WTC11 (cell line): ENCODE measurements at regions not wholly inside any gene's neighbourhood (a gene's known extent, or its start where the extent isn't known, plus 50 kb on each side); places are given as distances from the start of the nearest gene placed in this dataset.

ENCODE experiments used
- ATF3 ChIP-seq: sonication (generic); formaldehyde crosslinking; conservative IDR thresholded peaks from 2 replicates; pipeline ENCODE4 v1.8.1; 2022; ENCODE audit warnings: mild to moderate bottlenecking, missing genetic modification reagents
- CBFB ChIP-seq: sonication (generic); formaldehyde crosslinking; IDR thresholded peaks from 2 replicates; pipeline ENCODE4 v1.8.1; 2022; ENCODE audit warnings: mild to moderate bottlenecking, low read depth, missing genetic modification reagents
- CREB1 ChIP-seq: sonication (generic); formaldehyde crosslinking; IDR thresholded peaks from 2 replicates; pipeline ENCODE4 v1.8.0; 2023; ENCODE audit warnings: mild to moderate bottlenecking, missing genetic modification reagents
- ELF4 ChIP-seq: sonication (generic); formaldehyde crosslinking; IDR thresholded peaks from 2 replicates; pipeline ENCODE4 v1.8.1; 2022; ENCODE audit warnings: low read depth, mild to moderate bottlenecking, moderate library complexity, missing genetic modification reagents
- NFYB ChIP-seq: sonication (generic); formaldehyde crosslinking; conservative IDR thresholded peaks from 2 replicates; pipeline ENCODE4 v1.8.0; 2022; ENCODE audit warnings: low read depth, missing genetic modification reagents
- TEAD1 ChIP-seq: sonication (generic); formaldehyde crosslinking; IDR thresholded peaks from 2 replicates; pipeline ENCODE4 v1.8.0; 2022; ENCODE audit warnings: mild to moderate bottlenecking, missing genetic modification reagents
- TP53 ChIP-seq: sonication (generic); formaldehyde crosslinking; IDR thresholded peaks from 2 replicates; pipeline ENCODE4 v1.8.1; 2023; ENCODE audit warnings: mild to moderate bottlenecking, missing genetic modification reagents
- ZNF219 ChIP-seq: sonication (generic); formaldehyde crosslinking; IDR thresholded peaks from 2 replicates; pipeline ENCODE4 v1.8.0; 2023; ENCODE audit warnings: missing genetic modification reagents, mild to moderate bottlenecking, borderline replicate concordance
- TF ChIP-seq, protein P1 (sequence below): sonication (generic); formaldehyde crosslinking; IDR thresholded peaks from 2 replicates; pipeline ENCODE4 v1.8.0; 2022; ENCODE audit warnings: mild to moderate bottlenecking, missing genetic modification reagents
- TF ChIP-seq, protein P2 (sequence below): fragments of 200-600 bp; IDR thresholded peaks from 2 replicates; pipeline ENCODE4 v1.8.0; 2022; ENCODE audit warnings: antibody characterized with exemption
- TF ChIP-seq, protein P3 (sequence below): sonication (generic); formaldehyde crosslinking; IDR thresholded peaks from 2 replicates; pipeline ENCODE4 v1.8.1; 2022; ENCODE audit warnings: low read depth, missing genetic modification reagents, borderline replicate concordance
- TF ChIP-seq, protein P4 (sequence below): sonication (generic); formaldehyde crosslinking; IDR thresholded peaks from 2 replicates; pipeline ENCODE4 v1.8.1; 2022; ENCODE audit warnings: mild to moderate bottlenecking, moderate library complexity, missing genetic modification reagents

DNA sequence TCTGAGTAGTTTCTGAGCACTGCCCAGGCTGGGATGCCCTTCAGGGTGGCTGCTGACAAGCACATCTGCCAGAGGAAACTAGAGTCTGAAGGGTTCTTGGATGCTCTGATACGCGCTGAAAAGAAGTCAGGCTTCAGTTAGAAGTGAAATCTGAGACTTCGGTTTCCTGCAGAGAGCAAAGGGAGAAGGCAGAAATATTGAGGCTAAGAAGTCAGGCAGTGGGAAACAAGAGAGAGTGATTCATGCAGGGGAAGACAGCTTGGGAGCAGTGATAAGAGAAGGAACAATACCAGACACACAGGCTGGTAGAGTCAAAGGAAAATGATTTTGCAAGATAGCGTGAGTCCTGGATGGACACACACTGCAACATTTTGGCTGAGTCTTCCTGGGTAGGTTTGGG, 51.0 kb upstream of the BOD1L2 start:
- TF ChIP-seq ELF4 (CRISPR knock-in tag) (no peak), CBFB (CRISPR knock-in tag) (no peak), NFYB (CRISPR knock-in tag) (no peak), TEAD1 (CRISPR knock-in tag) (no peak), TP53 (no peak), CREB1 (CRISPR knock-in tag) (no peak), ZNF219 (CRISPR knock-in tag) (no peak), ATF3 (no peak)
- TF ChIP-seq, protein P1, sequence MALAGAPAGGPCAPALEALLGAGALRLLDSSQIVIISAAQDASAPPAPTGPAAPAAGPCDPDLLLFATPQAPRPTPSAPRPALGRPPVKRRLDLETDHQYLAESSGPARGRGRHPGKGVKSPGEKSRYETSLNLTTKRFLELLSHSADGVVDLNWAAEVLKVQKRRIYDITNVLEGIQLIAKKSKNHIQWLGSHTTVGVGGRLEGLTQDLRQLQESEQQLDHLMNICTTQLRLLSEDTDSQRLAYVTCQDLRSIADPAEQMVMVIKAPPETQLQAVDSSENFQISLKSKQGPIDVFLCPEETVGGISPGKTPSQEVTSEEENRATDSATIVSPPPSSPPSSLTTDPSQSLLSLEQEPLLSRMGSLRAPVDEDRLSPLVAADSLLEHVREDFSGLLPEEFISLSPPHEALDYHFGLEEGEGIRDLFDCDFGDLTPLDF (CRISPR knock-in tag), result no peak
- TF ChIP-seq, protein P2, sequence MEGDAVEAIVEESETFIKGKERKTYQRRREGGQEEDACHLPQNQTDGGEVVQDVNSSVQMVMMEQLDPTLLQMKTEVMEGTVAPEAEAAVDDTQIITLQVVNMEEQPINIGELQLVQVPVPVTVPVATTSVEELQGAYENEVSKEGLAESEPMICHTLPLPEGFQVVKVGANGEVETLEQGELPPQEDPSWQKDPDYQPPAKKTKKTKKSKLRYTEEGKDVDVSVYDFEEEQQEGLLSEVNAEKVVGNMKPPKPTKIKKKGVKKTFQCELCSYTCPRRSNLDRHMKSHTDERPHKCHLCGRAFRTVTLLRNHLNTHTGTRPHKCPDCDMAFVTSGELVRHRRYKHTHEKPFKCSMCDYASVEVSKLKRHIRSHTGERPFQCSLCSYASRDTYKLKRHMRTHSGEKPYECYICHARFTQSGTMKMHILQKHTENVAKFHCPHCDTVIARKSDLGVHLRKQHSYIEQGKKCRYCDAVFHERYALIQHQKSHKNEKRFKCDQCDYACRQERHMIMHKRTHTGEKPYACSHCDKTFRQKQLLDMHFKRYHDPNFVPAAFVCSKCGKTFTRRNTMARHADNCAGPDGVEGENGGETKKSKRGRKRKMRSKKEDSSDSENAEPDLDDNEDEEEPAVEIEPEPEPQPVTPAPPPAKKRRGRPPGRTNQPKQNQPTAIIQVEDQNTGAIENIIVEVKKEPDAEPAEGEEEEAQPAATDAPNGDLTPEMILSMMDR, result no peak
- TF ChIP-seq, protein P3, sequence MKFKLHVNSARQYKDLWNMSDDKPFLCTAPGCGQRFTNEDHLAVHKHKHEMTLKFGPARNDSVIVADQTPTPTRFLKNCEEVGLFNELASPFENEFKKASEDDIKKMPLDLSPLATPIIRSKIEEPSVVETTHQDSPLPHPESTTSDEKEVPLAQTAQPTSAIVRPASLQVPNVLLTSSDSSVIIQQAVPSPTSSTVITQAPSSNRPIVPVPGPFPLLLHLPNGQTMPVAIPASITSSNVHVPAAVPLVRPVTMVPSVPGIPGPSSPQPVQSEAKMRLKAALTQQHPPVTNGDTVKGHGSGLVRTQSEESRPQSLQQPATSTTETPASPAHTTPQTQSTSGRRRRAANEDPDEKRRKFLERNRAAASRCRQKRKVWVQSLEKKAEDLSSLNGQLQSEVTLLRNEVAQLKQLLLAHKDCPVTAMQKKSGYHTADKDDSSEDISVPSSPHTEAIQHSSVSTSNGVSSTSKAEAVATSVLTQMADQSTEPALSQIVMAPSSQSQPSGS (CRISPR knock-in tag), result no peak
- TF ChIP-seq, protein P4, sequence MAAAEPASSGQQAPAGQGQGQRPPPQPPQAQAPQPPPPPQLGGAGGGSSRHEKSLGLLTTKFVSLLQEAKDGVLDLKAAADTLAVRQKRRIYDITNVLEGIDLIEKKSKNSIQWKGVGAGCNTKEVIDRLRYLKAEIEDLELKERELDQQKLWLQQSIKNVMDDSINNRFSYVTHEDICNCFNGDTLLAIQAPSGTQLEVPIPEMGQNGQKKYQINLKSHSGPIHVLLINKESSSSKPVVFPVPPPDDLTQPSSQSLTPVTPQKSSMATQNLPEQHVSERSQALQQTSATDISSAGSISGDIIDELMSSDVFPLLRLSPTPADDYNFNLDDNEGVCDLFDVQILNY (CRISPR knock-in tag), result no peak
